ENCODE measurements at regions not wholly inside any gene's neighbourhood (a gene's known extent, or its start where the extent isn't known, plus 50 kb on each side); places are given as distances from the start of the nearest gene placed in this dataset.

DNA sequence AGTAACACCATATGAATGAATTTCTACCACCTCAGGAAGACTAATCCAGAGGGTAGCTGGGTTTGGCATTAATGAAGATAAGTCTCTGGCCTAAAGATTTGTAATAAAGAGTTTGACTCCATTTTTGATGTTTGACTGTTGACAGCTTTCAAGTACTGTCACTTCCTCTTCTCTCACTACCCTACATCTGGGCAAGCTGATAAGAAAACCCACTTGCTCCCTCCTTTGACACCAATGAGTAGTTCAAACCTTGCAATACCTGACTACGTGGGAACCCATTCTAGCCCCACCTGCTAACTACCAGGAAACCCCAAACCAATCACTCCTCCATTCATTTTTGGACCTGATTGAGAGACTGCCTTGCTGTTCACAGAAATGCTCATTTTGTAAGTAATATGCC, 621.5 kb downstream of the TENT5A start:
- TF ChIP-seq EZH2 (IDR thresholded peaks at IDR 0.05; ENCODE audit: borderline replicate concordance): no peak
- TF ChIP-seq, protein P1, sequence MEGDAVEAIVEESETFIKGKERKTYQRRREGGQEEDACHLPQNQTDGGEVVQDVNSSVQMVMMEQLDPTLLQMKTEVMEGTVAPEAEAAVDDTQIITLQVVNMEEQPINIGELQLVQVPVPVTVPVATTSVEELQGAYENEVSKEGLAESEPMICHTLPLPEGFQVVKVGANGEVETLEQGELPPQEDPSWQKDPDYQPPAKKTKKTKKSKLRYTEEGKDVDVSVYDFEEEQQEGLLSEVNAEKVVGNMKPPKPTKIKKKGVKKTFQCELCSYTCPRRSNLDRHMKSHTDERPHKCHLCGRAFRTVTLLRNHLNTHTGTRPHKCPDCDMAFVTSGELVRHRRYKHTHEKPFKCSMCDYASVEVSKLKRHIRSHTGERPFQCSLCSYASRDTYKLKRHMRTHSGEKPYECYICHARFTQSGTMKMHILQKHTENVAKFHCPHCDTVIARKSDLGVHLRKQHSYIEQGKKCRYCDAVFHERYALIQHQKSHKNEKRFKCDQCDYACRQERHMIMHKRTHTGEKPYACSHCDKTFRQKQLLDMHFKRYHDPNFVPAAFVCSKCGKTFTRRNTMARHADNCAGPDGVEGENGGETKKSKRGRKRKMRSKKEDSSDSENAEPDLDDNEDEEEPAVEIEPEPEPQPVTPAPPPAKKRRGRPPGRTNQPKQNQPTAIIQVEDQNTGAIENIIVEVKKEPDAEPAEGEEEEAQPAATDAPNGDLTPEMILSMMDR (IDR thresholded peaks at IDR 0.05; ENCODE audit: poor library complexity): no peak

All from hepatocyte (in vitro differentiated cells).